Endodermal cell (in vitro differentiated cells): ENCODE measurements at regions not wholly inside any gene's neighbourhood (a gene's known extent, or its start where the extent isn't known, plus 50 kb on each side); places are given as distances from the start of the nearest gene placed in this dataset.

Source experiments
- DNase-seq: peaks from one replicate; pipeline ENCODE4 v3.0.0-alpha.2; 2017
- H3K27ac ChIP-seq: 2 replicates; pipeline ENCODE4 v1.5.1; 2013; ENCODE audit warnings: mild to moderate bottlenecking, low read depth, low read length, moderate library complexity
- H3K27me3 ChIP-seq: 2 replicates; pipeline ENCODE4 v1.6.1; 2013; ENCODE audit warnings: mild to moderate bottlenecking, low read length, moderate library complexity; ENCODE audit not compliant: insufficient read depth, control insufficient read depth, poor library complexity, severe bottlenecking
- H3K36me3 ChIP-seq: 2 replicates; pipeline ENCODE4 v1.7.0; 2013; ENCODE audit warnings: mild to moderate bottlenecking, low read length, moderate library complexity; ENCODE audit not compliant: control insufficient read depth, insufficient read depth
- H3K4me1 ChIP-seq: one replicate; pipeline ENCODE4 v1.7.0; 2013; ENCODE audit warnings: low read length; ENCODE audit not compliant: control insufficient read depth, insufficient read depth
- H3K4me3 ChIP-seq: 2 replicates; pipeline ENCODE4 v1.5.1; 2013; ENCODE audit warnings: mild to moderate bottlenecking, low read length, moderate library complexity
- H3K9ac ChIP-seq: 2 replicates; pipeline ENCODE4 v1.6.1; 2013; ENCODE audit warnings: mild to moderate bottlenecking, low read length, moderate library complexity; ENCODE audit not compliant: poor library complexity, severe bottlenecking; ENCODE audit errors: extremely low read depth
- H3K9me3 ChIP-seq: 2 replicates; pipeline ENCODE4 v1.6.1; 2013; ENCODE audit warnings: mild to moderate bottlenecking, low read length, moderate library complexity; ENCODE audit not compliant: control insufficient read depth
- H3K27ac Mint-ChIP-seq: 2 replicates; pipeline ENCODE4 v1.8.0; 2020; ENCODE audit warnings: mixed read lengths
- H3K27me3 Mint-ChIP-seq: 2 replicates; pipeline ENCODE4 v1.8.0; 2021; ENCODE audit warnings: mild to moderate bottlenecking, mixed read lengths; ENCODE audit not compliant: insufficient read depth
- H3K36me3 Mint-ChIP-seq: 2 replicates; pipeline ENCODE4 v1.8.0; 2020; ENCODE audit warnings: low read depth, mixed read lengths
- H3K4me1 Mint-ChIP-seq: 2 replicates; pipeline ENCODE4 v1.8.0; 2020; ENCODE audit warnings: mixed read lengths
- H3K4me3 Mint-ChIP-seq: 2 replicates; pipeline ENCODE4 v1.8.0; 2020; ENCODE audit warnings: mild to moderate bottlenecking, moderate library complexity, mixed read lengths
- H3K9me3 Mint-ChIP-seq: 2 replicates; pipeline ENCODE4 v1.8.0; 2020; ENCODE audit warnings: mild to moderate bottlenecking, mixed read lengths
- WGBS, 2 experiments: methylation state at CpG; one replicate each; pipeline versions ENCODE4 v1.1.5 to v1.1.7; 2013; ENCODE audit warnings: missing lambda C conversion rate in 2 of 2, mixed read lengths in 1 of 2; ENCODE audit not compliant: insufficient coverage in 1 of 2, insufficient read length in 1 of 2; 5-methylcytosine and 5-hydroxymethylcytosine counted together
- TF ChIP-seq, protein P1 (sequence below): fragments of 200-600 bp; sonication (generic); conservative IDR thresholded peaks from 2 replicates; pipeline ENCODE4 v1.5.0; 2021; ENCODE audit warnings: antibody characterized with exemption, mild to moderate bottlenecking

DNA sequence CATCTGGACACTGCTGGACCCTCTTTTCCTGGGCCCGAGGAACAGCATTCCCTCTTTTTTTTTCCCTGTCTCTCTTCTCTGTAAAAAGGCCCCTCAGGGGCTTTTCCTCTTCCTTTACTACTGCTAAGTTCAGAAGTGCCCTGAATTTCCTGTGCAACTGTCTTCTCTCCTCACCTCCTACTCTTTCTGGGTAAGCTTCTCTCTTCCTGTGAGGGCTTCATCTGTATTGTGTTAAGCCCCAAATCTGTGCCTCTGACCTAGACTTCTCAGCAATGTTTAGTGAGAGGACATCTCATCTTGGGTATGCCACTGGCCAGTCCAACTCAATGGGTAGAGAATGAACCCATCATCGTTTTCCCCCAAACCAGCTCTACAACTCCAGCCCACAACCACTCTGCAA lies 174.2 kb downstream of the PTEN start:
- H3K27me3 Mint-ChIP-seq = no peaks in the 10 kb centered on the region
- H3K4me3 ChIP-seq = no peak overlapping the region
- no peak for DNase-seq
- no peaks in the 10 kb centered on the region for H3K4me1 ChIP-seq
- H3K4me1 Mint-ChIP-seq = peaks cover 1% of the 10 kb centered on the region
- H3K9ac ChIP-seq = no peak overlapping the region
- no peak overlapping the region for H3K27ac Mint-ChIP-seq
- no peaks in the 10 kb centered on the region for H3K9me3 Mint-ChIP-seq
- TF ChIP-seq, protein P1, sequence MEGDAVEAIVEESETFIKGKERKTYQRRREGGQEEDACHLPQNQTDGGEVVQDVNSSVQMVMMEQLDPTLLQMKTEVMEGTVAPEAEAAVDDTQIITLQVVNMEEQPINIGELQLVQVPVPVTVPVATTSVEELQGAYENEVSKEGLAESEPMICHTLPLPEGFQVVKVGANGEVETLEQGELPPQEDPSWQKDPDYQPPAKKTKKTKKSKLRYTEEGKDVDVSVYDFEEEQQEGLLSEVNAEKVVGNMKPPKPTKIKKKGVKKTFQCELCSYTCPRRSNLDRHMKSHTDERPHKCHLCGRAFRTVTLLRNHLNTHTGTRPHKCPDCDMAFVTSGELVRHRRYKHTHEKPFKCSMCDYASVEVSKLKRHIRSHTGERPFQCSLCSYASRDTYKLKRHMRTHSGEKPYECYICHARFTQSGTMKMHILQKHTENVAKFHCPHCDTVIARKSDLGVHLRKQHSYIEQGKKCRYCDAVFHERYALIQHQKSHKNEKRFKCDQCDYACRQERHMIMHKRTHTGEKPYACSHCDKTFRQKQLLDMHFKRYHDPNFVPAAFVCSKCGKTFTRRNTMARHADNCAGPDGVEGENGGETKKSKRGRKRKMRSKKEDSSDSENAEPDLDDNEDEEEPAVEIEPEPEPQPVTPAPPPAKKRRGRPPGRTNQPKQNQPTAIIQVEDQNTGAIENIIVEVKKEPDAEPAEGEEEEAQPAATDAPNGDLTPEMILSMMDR = no peak
- WGBS, 2 experiments = 85 to 100% methylated on average over 1 to 2 of the region's 2 CpGs
- no peaks in the 10 kb centered on the region for H3K27me3 ChIP-seq
- no peak overlapping the region for H3K27ac ChIP-seq
- H3K4me3 Mint-ChIP-seq = no peak overlapping the region
- no peaks in the 10 kb centered on the region for H3K36me3 ChIP-seq
- no peaks in the 10 kb centered on the region for H3K9me3 ChIP-seq
- H3K36me3 Mint-ChIP-seq = no peaks in the 10 kb centered on the region

DNA sequence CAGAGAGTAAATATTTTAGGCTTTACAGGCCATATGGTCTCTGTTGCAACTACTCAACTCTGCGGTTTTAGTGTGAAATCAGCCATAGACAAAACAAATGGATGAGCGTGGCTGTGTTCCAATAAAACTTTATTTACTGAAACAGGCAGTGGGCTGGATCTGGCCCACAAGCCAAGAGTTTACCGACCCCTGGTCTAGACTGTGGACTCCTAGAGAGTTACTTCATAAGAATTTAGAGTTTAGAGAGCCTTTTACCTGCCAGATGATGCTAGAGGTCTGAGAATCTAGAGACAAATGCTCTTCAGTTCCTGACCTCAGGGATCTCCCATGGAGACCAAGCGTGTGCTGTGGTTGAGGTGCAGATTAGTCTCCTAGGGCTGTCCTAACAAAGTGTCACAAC lies 174.8 kb downstream of the PTEN start:
- Histone ChIP-seq H3K9ac (no peak overlapping the region), H3K36me3 (no peaks in the 10 kb centered on the region), H3K4me1 (peaks cover 3% of the 10 kb centered on the region), H3K27me3 (peaks cover 6% of the 10 kb centered on the region), H3K27ac (no peak overlapping the region), H3K4me3 (no peak overlapping the region), H3K9me3 (no peaks in the 10 kb centered on the region)
- Mint-ChIP-seq H3K9me3 (no peaks in the 10 kb centered on the region), H3K4me1 (peaks cover 5% of the 10 kb centered on the region), H3K27ac (no peak overlapping the region), H3K4me3 (no peak overlapping the region), H3K27me3 (peaks cover 3% of the 10 kb centered on the region), H3K36me3 (no peaks in the 10 kb centered on the region)
- DNase-seq = no peak
- WGBS, 2 experiments = 90 to 94% methylated on average over 3 to 4 of the region's 4 CpGs
- TF ChIP-seq, protein P1 = no peak

DNA sequence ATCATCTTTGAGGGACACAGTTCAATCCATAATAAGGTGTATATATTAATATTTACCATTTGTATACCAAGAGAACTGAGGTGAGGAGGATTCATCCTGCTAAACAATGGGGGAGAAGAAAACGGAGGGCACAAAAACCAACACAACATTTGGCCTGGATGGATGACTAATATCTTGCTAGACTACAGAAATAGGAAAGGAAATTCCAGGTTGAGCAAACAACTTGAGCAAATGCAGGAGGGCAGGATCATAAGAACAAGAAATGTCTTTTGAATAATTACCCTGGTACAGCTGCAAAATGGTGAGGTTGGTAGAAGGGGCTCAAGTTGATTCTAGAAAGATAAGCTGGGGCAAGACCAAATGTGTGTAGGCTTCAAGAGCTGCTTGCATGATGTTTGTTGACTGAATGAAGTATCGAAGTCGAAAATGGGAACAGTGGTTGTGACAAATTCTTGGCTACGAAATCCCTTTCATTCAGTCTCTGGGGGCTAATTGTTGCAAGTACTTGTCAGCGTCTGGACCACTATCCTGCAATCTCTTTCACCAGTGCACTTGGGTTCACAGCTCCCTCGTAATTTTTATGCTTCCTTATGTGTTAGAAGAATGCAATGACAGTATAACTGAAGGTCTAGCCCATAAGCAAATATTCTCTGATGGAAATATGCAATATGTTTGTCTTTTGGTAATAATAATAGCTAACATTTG lies 176.2 kb downstream of the PTEN start:
- TF ChIP-seq, protein P1 = no peak
- WGBS, 2 experiments = 78% methylated on average over 6 of the region's 6 CpGs
- peaks cover 5% of the 10 kb centered on the region for H3K4me1 Mint-ChIP-seq

More for the DNA sequence above, 176.2 kb downstream of the PTEN start:
- H3K27ac ChIP-seq = no peak overlapping the region
- Mint-ChIP-seq H3K27ac (no peak overlapping the region), H3K27me3 (peaks cover 4% of the 10 kb centered on the region), H3K4me3 (no peak overlapping the region), H3K36me3 (no peaks in the 10 kb centered on the region), H3K9me3 (no peaks in the 10 kb centered on the region)
- H3K4me1 ChIP-seq = peaks cover 3% of the 10 kb centered on the region
- DNase-seq = no peak
- no peak overlapping the region for H3K4me3 ChIP-seq
- H3K9ac ChIP-seq = no peak overlapping the region
- H3K9me3 ChIP-seq = no peaks in the 10 kb centered on the region
- H3K36me3 ChIP-seq = no peaks in the 10 kb centered on the region
- peaks cover 9% of the 10 kb centered on the region for H3K27me3 ChIP-seq
